Smooth muscle cell (in vitro differentiated cells): ENCODE measurements at regions not wholly inside any gene's neighbourhood (a gene's known extent, or its start where the extent isn't known, plus 50 kb on each side); places are given as distances from the start of the nearest gene placed in this dataset.

Source experiments
- DNase-seq: peaks from one replicate; lab custom pipeline; 2025; ENCODE audit not compliant: unreplicated experiment; lab: John Stamatoyannopoulos, UW
- H2AFZ ChIP-seq: fragments of 200-600 bp; sonication (generic); 2 replicates; pipeline ENCODE4 v1.6.0; 2016; ENCODE audit warnings: antibody characterized with exemption, low read depth, mild to moderate bottlenecking
- H3F3A ChIP-seq: fragments of 200-600 bp; sonication (generic); 2 replicates; pipeline ENCODE4 v1.6.0; 2017; ENCODE audit warnings: antibody characterized with exemption, low read depth
- H3K27ac ChIP-seq: fragments of 200-600 bp; sonication (generic); 2 replicates; pipeline ENCODE4 v1.5.1; 2016; ENCODE audit warnings: low read depth, mild to moderate bottlenecking
- H3K27me3 ChIP-seq: fragments of 200-600 bp; sonication (generic); 2 replicates; pipeline ENCODE4 v1.6.1; 2016; ENCODE audit warnings: low read depth, mild to moderate bottlenecking
- H3K36me3 ChIP-seq: fragments of 200-600 bp; sonication (generic); 2 replicates; pipeline ENCODE4 v1.5.1; 2016; ENCODE audit warnings: low read depth
- H3K4me1 ChIP-seq: fragments of 200-600 bp; sonication (generic); 2 replicates; pipeline ENCODE4 v1.5.1; 2016; ENCODE audit warnings: low read depth
- H3K4me2 ChIP-seq: fragments of 200-600 bp; sonication (generic); 2 replicates; pipeline ENCODE4 v1.6.0; 2016; ENCODE audit warnings: mild to moderate bottlenecking
- H3K4me3 ChIP-seq: fragments of 200-600 bp; sonication (generic); 2 replicates; pipeline ENCODE4 v1.5.1; 2016; ENCODE audit warnings: mild to moderate bottlenecking
- H3K79me2 ChIP-seq: fragments of 200-600 bp; sonication (generic); 2 replicates; pipeline ENCODE4 v1.6.0; 2016; ENCODE audit warnings: low read depth, mild to moderate bottlenecking
- H3K9ac ChIP-seq: fragments of 200-600 bp; sonication (generic); 2 replicates; pipeline ENCODE4 v1.6.0; 2016; ENCODE audit warnings: low read depth
- H3K9me3 ChIP-seq: fragments of 200-600 bp; sonication (generic); replicated peaks from 2 replicates; pipeline ENCODE4 v1.5.1; 2016; ENCODE audit warnings: low read depth
- H4K20me1 ChIP-seq: fragments of 200-600 bp; sonication (generic); 2 replicates; pipeline ENCODE4 v1.6.0; 2016; ENCODE audit warnings: low read depth
- CTCF ChIP-seq: fragments of 200-600 bp; sonication (generic); IDR thresholded peaks from 2 replicates; pipeline ENCODE4 v1.5.1; 2017; ENCODE audit warnings: borderline replicate concordance, mild to moderate bottlenecking, antibody characterized with exemption; ENCODE audit not compliant: insufficient read depth, poor library complexity, severe bottlenecking
- WGBS: methylation state at CpG from one replicate; pipeline ENCODE4 v1.1.7; 2016; ENCODE audit warnings: low lambda C conversion rate; 5-methylcytosine and 5-hydroxymethylcytosine counted together

- no peaks in the 10 kb centered on the region for H3K9me3 ChIP-seq
- peaks cover 36% of the 10 kb centered on the region for H3K4me1 ChIP-seq
- H3K4me3 ChIP-seq: no peak overlapping the region
- H3K36me3 ChIP-seq: no peaks in the 10 kb centered on the region
- DNase-seq: no peak
- no peaks in the 10 kb centered on the region for H3F3A ChIP-seq
- H3K27me3 ChIP-seq: peaks cover 87% of the 10 kb centered on the region
- WGBS: 91% methylated on average over 9 of the region's 9 CpGs
- no peak overlapping the region for H2AFZ ChIP-seq
- H3K79me2 ChIP-seq: no peaks in the 10 kb centered on the region
- no peak overlapping the region for H3K4me2 ChIP-seq
- TF ChIP-seq CTCF: no peak
- no peak overlapping the region for H3K9ac ChIP-seq
- no peaks in the 10 kb centered on the region for H4K20me1 ChIP-seq
- no peak overlapping the region for H3K27ac ChIP-seq
Observed at GRCh38 chr13:99893567-99893966, 78.0 kb downstream of the ZIC5 start.

- Histone ChIP-seq H3F3A (no peaks in the 10 kb centered on the region), H3K9ac (no peak overlapping the region), H4K20me1 (no peaks in the 10 kb centered on the region), H3K27ac (no peak overlapping the region), H3K36me3 (no peaks in the 10 kb centered on the region), H3K4me1 (peaks cover 32% of the 10 kb centered on the region), H3K9me3 (no peaks in the 10 kb centered on the region), H3K4me2 (no peak overlapping the region), H3K4me3 (no peak overlapping the region), H3K27me3 (peaks cover 82% of the 10 kb centered on the region), H2AFZ (no peak overlapping the region), H3K79me2 (no peaks in the 10 kb centered on the region)
- DNase-seq: no peak
- WGBS: 86% methylated on average over 17 of the region's 17 CpGs
- TF ChIP-seq CTCF: no peak
Observed at GRCh38 chr13:99892866-99893504, 78.6 kb downstream of the ZIC5 start.

GRCh38 chr13:99892196-99892613, 79.4 kb downstream of the ZIC5 start:
- H3K4me3 ChIP-seq: no peak overlapping the region
- no peak overlapping the region for H3K27ac ChIP-seq
- H3K9me3 ChIP-seq: no peaks in the 10 kb centered on the region
- H3F3A ChIP-seq: no peaks in the 10 kb centered on the region
- TF ChIP-seq CTCF: no peak
- no peak overlapping the region for H3K9ac ChIP-seq
- peaks cover 30% of the 10 kb centered on the region for H3K4me1 ChIP-seq
- H3K79me2 ChIP-seq: no peaks in the 10 kb centered on the region
- H3K27me3 ChIP-seq: peaks cover 74% of the 10 kb centered on the region
- no peaks in the 10 kb centered on the region for H4K20me1 ChIP-seq
- H3K36me3 ChIP-seq: no peaks in the 10 kb centered on the region
- WGBS: 30% methylated on average over 8 of the region's 8 CpGs
- DNase-seq: no peak
- H3K4me2 ChIP-seq: no peak overlapping the region
- no peak overlapping the region for H2AFZ ChIP-seq

GRCh38 chr13:99886706-99887105, 84.9 kb downstream of the ZIC5 start:
- H3K4me3 ChIP-seq: no peak overlapping the region
- H3K9me3 ChIP-seq: no peaks in the 10 kb centered on the region
- H3K79me2 ChIP-seq: no peaks in the 10 kb centered on the region
- no peaks in the 10 kb centered on the region for H3F3A ChIP-seq
- peaks cover 19% of the 10 kb centered on the region for H3K27me3 ChIP-seq
- H3K27ac ChIP-seq: no peak overlapping the region
- H3K36me3 ChIP-seq: no peaks in the 10 kb centered on the region
- H3K9ac ChIP-seq: no peak overlapping the region
- no peaks in the 10 kb centered on the region for H4K20me1 ChIP-seq
- 93% methylated on average over 4 of the region's 4 CpGs for WGBS
- H3K4me2 ChIP-seq: no peak overlapping the region
- no peak for DNase-seq
- no peak for TF ChIP-seq CTCF
- H2AFZ ChIP-seq: no peak overlapping the region
- H3K4me1 ChIP-seq: peaks cover 8% of the 10 kb centered on the region
